ENCODE measurements at regions not wholly inside any gene's neighbourhood (a gene's known extent, or its start where the extent isn't known, plus 50 kb on each side); places are given as distances from the start of the nearest gene placed in this dataset.

- TF ChIP-seq, protein P1, sequence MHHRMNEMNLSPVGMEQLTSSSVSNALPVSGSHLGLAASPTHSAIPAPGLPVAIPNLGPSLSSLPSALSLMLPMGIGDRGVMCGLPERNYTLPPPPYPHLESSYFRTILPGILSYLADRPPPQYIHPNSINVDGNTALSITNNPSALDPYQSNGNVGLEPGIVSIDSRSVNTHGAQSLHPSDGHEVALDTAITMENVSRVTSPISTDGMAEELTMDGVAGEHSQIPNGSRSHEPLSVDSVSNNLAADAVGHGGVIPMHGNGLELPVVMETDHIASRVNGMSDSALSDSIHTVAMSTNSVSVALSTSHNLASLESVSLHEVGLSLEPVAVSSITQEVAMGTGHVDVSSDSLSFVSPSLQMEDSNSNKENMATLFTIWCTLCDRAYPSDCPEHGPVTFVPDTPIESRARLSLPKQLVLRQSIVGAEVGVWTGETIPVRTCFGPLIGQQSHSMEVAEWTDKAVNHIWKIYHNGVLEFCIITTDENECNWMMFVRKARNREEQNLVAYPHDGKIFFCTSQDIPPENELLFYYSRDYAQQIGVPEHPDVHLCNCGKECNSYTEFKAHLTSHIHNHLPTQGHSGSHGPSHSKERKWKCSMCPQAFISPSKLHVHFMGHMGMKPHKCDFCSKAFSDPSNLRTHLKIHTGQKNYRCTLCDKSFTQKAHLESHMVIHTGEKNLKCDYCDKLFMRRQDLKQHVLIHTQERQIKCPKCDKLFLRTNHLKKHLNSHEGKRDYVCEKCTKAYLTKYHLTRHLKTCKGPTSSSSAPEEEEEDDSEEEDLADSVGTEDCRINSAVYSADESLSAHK (tag by site-specific recombination; IDR thresholded peaks at IDR 0.05): no peak
- TF ChIP-seq ZNF184 (tag by site-specific recombination; IDR thresholded peaks at IDR 0.05) (peak; percentile 67; the same call in 1 of the 2 replicates), YY1 (tag by site-specific recombination; IDR thresholded peaks at IDR 0.05) (0 out of 2 replicates have a peak, but pooled peaks have one; percentile 41), ZNF677 (tag by site-specific recombination; IDR thresholded peaks at IDR 0.05) (no peak), ZNF155 (tag by site-specific recombination; IDR thresholded peaks at IDR 0.05) (no peak), ZNF530 (tag by site-specific recombination; IDR thresholded peaks at IDR 0.05; ENCODE audit: low read depth) (no peak), ZBTB7A (tag by site-specific recombination; IDR thresholded peaks at IDR 0.05; ENCODE audit: low read depth) (no peak), ZNF596 (tag by site-specific recombination; IDR thresholded peaks at IDR 0.05) (peak; percentile 65), ZBTB6 (tag by site-specific recombination; IDR thresholded peaks at IDR 0.05) (peak; percentile 97), ZNF302 (tag by site-specific recombination; IDR thresholded peaks at IDR 0.05; ENCODE audit: low read depth) (no peak), ZFP3 (tag by site-specific recombination; IDR thresholded peaks at IDR 0.05; ENCODE audit: low read depth) (no peak), AEBP2 (tag by site-specific recombination; IDR thresholded peaks at IDR 0.05; ENCODE audit: borderline replicate concordance) (no peak), GFI1B (tag by site-specific recombination; IDR thresholded peaks at IDR 0.05) (no peak), ZNF747 (tag by site-specific recombination; IDR thresholded peaks at IDR 0.05) (no peak), ZNF37A (tag by site-specific recombination; IDR thresholded peaks at IDR 0.05) (no peak), ZNF398 (tag by site-specific recombination; IDR thresholded peaks at IDR 0.05) (peak; percentile 59), ZNF138 (tag by site-specific recombination; IDR thresholded peaks at IDR 0.05; ENCODE audit: borderline replicate concordance) (no peak), ZNF548 (tag by site-specific recombination; IDR thresholded peaks at IDR 0.05) (no peak), ZFP69B (tag by site-specific recombination; IDR thresholded peaks at IDR 0.05) (peak; percentile 65; the same call in 1 of the 2 replicates), ZNF16 (tag by site-specific recombination; IDR thresholded peaks at IDR 0.05; ENCODE audit: low read depth) (no peak), ZSCAN30 (tag by site-specific recombination; IDR thresholded peaks at IDR 0.05) (peak; percentile 95), IKZF3 (tag by site-specific recombination; IDR thresholded peaks at IDR 0.05) (peak; percentile 89)
- TF ChIP-seq, protein P2, sequence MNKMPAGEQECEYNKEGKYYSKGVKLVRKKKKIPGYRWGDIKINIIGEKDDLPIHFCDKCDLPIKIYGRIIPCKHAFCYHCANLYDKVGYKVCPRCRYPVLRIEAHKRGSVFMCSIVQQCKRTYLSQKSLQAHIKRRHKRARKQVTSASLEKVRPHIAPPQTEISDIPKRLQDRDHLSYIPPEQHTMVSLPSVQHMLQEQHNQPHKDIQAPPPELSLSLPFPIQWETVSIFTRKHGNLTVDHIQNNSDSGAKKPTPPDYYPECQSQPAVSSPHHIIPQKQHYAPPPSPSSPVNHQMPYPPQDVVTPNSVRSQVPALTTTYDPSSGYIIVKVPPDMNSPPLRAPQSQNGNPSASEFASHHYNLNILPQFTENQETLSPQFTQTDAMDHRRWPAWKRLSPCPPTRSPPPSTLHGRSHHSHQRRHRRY (tag by site-specific recombination; IDR thresholded peaks at IDR 0.05): no peak
- TF ChIP-seq, protein P3, sequence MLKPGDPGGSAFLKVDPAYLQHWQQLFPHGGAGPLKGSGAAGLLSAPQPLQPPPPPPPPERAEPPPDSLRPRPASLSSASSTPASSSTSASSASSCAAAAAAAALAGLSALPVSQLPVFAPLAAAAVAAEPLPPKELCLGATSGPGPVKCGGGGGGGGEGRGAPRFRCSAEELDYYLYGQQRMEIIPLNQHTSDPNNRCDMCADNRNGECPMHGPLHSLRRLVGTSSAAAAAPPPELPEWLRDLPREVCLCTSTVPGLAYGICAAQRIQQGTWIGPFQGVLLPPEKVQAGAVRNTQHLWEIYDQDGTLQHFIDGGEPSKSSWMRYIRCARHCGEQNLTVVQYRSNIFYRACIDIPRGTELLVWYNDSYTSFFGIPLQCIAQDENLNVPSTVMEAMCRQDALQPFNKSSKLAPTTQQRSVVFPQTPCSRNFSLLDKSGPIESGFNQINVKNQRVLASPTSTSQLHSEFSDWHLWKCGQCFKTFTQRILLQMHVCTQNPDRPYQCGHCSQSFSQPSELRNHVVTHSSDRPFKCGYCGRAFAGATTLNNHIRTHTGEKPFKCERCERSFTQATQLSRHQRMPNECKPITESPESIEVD (tag by site-specific recombination; IDR thresholded peaks at IDR 0.05): peak; percentile 43; the same call in 1 of the 2 replicates
- TF ChIP-seq, protein P4, sequence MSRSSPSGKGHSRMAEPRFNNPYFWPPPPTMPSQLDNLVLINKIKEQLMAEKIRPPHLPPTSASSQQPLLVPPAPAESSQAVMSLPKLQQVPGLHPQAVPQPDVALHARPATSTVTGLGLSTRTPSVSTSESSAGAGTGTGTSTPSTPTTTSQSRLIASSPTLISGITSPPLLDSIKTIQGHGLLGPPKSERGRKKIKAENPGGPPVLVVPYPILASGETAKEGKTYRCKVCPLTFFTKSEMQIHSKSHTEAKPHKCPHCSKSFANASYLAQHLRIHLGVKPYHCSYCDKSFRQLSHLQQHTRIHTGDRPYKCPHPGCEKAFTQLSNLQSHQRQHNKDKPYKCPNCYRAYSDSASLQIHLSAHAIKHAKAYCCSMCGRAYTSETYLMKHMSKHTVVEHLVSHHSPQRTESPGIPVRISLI (tag by site-specific recombination; IDR thresholded peaks at IDR 0.05): no peak
- TF ChIP-seq, protein P5, sequence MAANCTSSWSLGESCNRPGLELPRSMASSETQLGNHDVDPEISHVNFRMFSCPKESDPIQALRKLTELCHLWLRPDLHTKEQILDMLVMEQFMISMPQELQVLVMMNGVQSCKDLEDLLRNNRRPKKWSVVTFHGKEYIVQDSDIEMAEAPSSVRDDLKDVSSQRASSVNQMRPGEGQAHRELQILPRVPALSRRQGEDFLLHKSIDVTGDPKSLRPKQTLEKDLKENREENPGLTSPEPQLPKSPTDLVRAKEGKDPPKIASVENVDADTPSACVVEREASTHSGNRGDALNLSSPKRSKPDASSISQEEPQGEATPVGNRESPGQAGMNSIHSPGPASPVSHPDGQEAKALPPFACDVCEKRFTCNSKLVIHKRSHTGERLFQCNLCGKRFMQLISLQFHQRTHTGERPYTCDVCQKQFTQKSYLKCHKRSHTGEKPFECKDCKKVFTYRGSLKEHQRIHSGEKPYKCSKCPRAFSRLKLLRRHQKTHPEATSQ (tag by site-specific recombination; IDR thresholded peaks at IDR 0.05): no peak
Observed at GRCh38 chr1:234745844-234746797, 136.1 kb upstream of the IRF2BP2 start (continued).

All from HEK293 (cell line).